ENCODE measurements at regions not wholly inside any gene's neighbourhood (a gene's known extent, or its start where the extent isn't known, plus 50 kb on each side); places are given as distances from the start of the nearest gene placed in this dataset.

DNA sequence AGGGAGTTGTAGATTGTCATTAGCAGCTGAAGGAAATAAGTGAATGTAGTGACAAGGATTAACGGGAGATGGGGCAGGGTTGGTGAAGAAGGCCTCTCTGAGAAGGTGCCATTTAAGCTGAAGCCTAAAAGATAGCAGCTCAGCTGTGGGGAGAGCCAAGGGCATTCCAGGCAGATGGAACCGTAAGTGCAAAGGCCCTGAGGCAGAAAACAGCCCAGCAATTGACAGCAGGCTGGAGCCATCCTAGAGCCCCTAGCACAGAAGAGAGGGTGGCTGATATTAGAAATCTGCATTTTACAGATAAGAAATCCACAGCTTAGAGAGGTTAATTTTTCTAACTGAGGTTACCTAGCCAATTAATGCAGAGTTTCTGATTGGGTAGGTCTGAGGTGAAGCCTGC is 374.5 kb upstream of the PROK2 start:
- Histone ChIP-seq H3K27ac (no peak overlapping the region), H3K9me3 (ENCODE audit: insufficient read depth, low read depth) (no peaks in the 10 kb centered on the region), H3K27me3 (ENCODE audit: insufficient read depth, low read depth) (0 out of 2 replicates have a peak, but pooled peaks cover 5% of the 10 kb centered on the region), H3F3A (ENCODE audit: insufficient read depth, low read depth) (no peaks in the 10 kb centered on the region), H4K20me1 (ENCODE audit: insufficient read depth) (no peaks in the 10 kb centered on the region), H2AFZ (no peak overlapping the region), H3K9me2 (ENCODE audit: insufficient read depth) (no peaks in the 10 kb centered on the region), H3K4me1 (replicated peaks; ENCODE audit: insufficient read depth) (no peaks in the 10 kb centered on the region), H3K79me2 (ENCODE audit: low read depth) (no peaks in the 10 kb centered on the region), H3K36me3 (ENCODE audit: low read depth) (no peaks in the 10 kb centered on the region), H3K4me2 (no peak overlapping the region), H3K4me3 (no peak overlapping the region)
- DNase-seq: no peak
- CTCF ChIA-PET: no interaction called here
- intact Hi-C loops (cut with micrococcal nuclease; ENCODE audit: unreplicated experiment): no loop called here
- BruUV-seq (replicated peaks): no TSS peak
- TF ChIP-seq, protein P1, sequence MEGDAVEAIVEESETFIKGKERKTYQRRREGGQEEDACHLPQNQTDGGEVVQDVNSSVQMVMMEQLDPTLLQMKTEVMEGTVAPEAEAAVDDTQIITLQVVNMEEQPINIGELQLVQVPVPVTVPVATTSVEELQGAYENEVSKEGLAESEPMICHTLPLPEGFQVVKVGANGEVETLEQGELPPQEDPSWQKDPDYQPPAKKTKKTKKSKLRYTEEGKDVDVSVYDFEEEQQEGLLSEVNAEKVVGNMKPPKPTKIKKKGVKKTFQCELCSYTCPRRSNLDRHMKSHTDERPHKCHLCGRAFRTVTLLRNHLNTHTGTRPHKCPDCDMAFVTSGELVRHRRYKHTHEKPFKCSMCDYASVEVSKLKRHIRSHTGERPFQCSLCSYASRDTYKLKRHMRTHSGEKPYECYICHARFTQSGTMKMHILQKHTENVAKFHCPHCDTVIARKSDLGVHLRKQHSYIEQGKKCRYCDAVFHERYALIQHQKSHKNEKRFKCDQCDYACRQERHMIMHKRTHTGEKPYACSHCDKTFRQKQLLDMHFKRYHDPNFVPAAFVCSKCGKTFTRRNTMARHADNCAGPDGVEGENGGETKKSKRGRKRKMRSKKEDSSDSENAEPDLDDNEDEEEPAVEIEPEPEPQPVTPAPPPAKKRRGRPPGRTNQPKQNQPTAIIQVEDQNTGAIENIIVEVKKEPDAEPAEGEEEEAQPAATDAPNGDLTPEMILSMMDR (conservative IDR thresholded peaks at IDR 0.05): no peak
- no peak for TF ChIP-seq EZH2 (IDR thresholded peaks at IDR 0.05; ENCODE audit: low read depth)
- POLR2A ChIA-PET (ENCODE audit: unreplicated experiment): no interaction called here

DNA sequence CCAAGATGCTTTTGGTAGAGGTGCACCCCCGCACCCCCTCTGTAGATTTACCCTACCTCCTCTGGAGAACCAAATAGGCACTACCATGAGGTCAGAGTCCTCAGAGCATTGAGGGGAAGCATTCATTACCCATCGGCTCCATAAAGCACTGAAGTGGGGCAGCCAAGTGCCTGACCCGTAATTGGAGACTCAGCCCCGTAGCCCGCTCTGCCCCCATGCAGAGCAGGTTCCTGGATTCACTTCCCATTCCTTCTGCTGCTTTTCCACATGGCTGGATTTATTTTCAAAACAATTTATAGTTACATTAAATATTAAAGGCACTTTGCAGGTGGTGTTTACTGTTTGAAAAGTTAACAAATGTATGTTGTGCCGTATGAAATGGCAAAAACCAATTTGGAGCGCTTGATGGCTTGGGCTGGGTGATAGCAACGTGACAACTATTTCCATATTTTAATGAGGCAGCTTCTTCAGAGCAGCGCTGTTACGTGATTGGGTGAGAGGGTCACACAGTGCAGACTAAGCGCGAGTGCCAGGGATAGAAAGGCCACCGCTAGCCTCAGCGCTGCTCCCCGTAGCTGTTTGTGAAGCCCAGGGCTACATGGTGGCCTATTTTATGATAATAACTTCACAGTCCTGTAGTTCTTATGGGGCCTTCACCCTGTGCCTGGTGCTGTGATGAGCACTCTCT is 373.8 kb upstream of the PROK2 start:
- Histone ChIP-seq H3K79me2 (ENCODE audit: low read depth) (no peaks in the 10 kb centered on the region), H3K4me1 (replicated peaks; ENCODE audit: insufficient read depth) (no peaks in the 10 kb centered on the region), H2AFZ (no peak overlapping the region), H3K9me2 (ENCODE audit: insufficient read depth) (no peaks in the 10 kb centered on the region), H3K9me3 (ENCODE audit: insufficient read depth, low read depth) (no peaks in the 10 kb centered on the region), H3K27me3 (ENCODE audit: insufficient read depth, low read depth) (0 out of 2 replicates have a peak, but pooled peaks cover 5% of the 10 kb centered on the region), H3K4me3 (no peak overlapping the region), H3K36me3 (ENCODE audit: low read depth) (no peaks in the 10 kb centered on the region), H3K4me2 (no peak overlapping the region), H3K27ac (no peak overlapping the region), H4K20me1 (ENCODE audit: insufficient read depth) (no peaks in the 10 kb centered on the region), H3F3A (ENCODE audit: insufficient read depth, low read depth) (no peaks in the 10 kb centered on the region)
- intact Hi-C loops (cut with micrococcal nuclease; ENCODE audit: unreplicated experiment): no loop called here
- no peak for DNase-seq
- CTCF ChIA-PET: no interaction called here
- POLR2A ChIA-PET (ENCODE audit: unreplicated experiment): no interaction called here
- no TSS peak for BruUV-seq (replicated peaks)
- TF ChIP-seq EZH2 (IDR thresholded peaks at IDR 0.05; ENCODE audit: low read depth): no peak
- TF ChIP-seq, protein P1 (conservative IDR thresholded peaks at IDR 0.05): no peak

GRCh38 chr3:72157748-72158638 is 373.0 kb upstream of the PROK2 start:
- Histone ChIP-seq H3K4me3 (no peak overlapping the region), H2AFZ (no peak overlapping the region), H3K9me2 (ENCODE audit: insufficient read depth) (no peaks in the 10 kb centered on the region), H3F3A (ENCODE audit: insufficient read depth, low read depth) (no peaks in the 10 kb centered on the region), H3K36me3 (ENCODE audit: low read depth) (no peaks in the 10 kb centered on the region), H3K27me3 (ENCODE audit: insufficient read depth, low read depth) (0 out of 2 replicates have a peak, but pooled peaks cover 5% of the 10 kb centered on the region), H3K9me3 (ENCODE audit: insufficient read depth, low read depth) (no peaks in the 10 kb centered on the region), H3K27ac (no peak overlapping the region), H3K4me2 (no peak overlapping the region), H3K4me1 (replicated peaks; ENCODE audit: insufficient read depth) (no peaks in the 10 kb centered on the region), H4K20me1 (ENCODE audit: insufficient read depth) (no peaks in the 10 kb centered on the region), H3K79me2 (ENCODE audit: low read depth) (no peaks in the 10 kb centered on the region)
- ChIA-PET CTCF (no interaction called here), POLR2A (ENCODE audit: unreplicated experiment) (no interaction called here)
- no peak for TF ChIP-seq EZH2 (IDR thresholded peaks at IDR 0.05; ENCODE audit: low read depth)
- TF ChIP-seq, protein P1 (conservative IDR thresholded peaks at IDR 0.05): no peak
- intact Hi-C loops (cut with micrococcal nuclease; ENCODE audit: unreplicated experiment): no loop called here
- BruUV-seq (replicated peaks): no TSS peak
- DNase-seq: no peak
